ENCODE measurements at regions not wholly inside any gene's neighbourhood (a gene's known extent, or its start where the extent isn't known, plus 50 kb on each side); places are given as distances from the start of the nearest gene placed in this dataset.
A peak's percentile ranks its signal among the peaks of the same experiment; 100 is the strongest.
"Not testable (repeated sequence)": the region's sequence is repeated elsewhere in the genome, so short reads cannot be mapped to it uniquely, and the experiment has no call there.

- Mint-ChIP-seq H3K4me3 (no peak overlapping the region), H3K27me3 (ENCODE audit: low read depth) (peaks cover 2% of the 10 kb centered on the region), H3K9me3 (no peaks in the 10 kb centered on the region), H3K27ac (no peak overlapping the region), H3K36me3 (ENCODE audit: low read depth) (no peaks in the 10 kb centered on the region), H3K4me1 (ENCODE audit: low read depth) (no peaks in the 10 kb centered on the region)
- no peak for DNase-seq (ENCODE audit: low spot score)
Observed at GRCh38 chr18:26640541-26640940, 92.2 kb upstream of the KCTD1 start.

DNA sequence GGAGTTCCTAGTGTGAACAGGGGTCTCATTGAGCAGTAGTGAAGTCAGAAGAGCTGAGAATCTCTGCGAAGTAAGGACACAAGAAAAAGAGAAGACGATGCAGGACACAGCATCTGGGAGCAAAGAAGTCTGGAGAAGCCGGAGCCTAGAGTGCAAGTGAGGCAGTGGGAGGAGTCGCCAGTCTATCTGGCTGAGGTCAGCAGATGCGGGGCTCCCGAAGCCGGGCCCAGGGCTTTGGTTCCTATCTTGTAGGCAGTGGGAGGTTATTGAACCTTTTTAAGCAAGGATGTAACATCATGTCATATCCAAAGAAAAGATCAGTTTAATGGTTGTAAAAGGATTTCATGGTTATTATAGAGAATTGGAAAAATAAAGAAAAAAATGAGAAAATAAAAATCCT lies 90.8 kb upstream of the KCTD1 start:
- Mint-ChIP-seq H3K27me3 (ENCODE audit: low read depth) (peaks cover 4% of the 10 kb centered on the region), H3K4me1 (ENCODE audit: low read depth) (no peaks in the 10 kb centered on the region), H3K9me3 (no peaks in the 10 kb centered on the region), H3K36me3 (ENCODE audit: low read depth) (no peaks in the 10 kb centered on the region), H3K27ac (no peak overlapping the region), H3K4me3 (no peak overlapping the region)
- no peak for DNase-seq (ENCODE audit: low spot score)

- no peaks in the 10 kb centered on the region for H3K4me1 Mint-ChIP-seq (ENCODE audit: low read depth)
- H3K27ac Mint-ChIP-seq, result no peak overlapping the region
- no peak for DNase-seq (ENCODE audit: low spot score)
- H3K36me3 Mint-ChIP-seq (ENCODE audit: low read depth), result no peaks in the 10 kb centered on the region
- H3K9me3 Mint-ChIP-seq, result no peaks in the 10 kb centered on the region
- no peak overlapping the region for H3K4me3 Mint-ChIP-seq
- peaks cover 6% of the 10 kb centered on the region for H3K27me3 Mint-ChIP-seq (ENCODE audit: low read depth)
Observed at GRCh38 chr18:26637983-26638382, 89.6 kb upstream of the KCTD1 start.

DNA sequence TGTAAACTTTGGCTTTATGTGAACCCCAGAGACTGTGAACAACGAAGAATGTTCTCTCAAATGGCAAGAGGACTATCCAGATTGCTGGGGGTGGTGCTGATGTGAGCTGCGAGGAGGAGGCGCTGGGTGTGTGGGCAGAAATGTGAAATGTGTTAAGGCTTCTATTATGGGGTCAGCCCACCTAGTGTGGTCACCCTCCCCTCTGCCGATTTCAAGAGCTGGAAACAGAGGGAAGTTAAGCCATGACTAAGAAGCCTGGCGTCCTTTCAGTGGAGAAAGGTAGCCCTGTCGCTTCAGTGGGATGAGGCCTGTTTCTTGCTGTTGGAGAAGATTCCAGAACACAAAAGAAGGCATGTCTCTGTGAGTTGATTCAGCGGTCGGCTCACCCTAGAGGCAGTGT lies 89.0 kb upstream of the KCTD1 start:
- H3K9me3 Mint-ChIP-seq, result no peaks in the 10 kb centered on the region
- H3K4me3 Mint-ChIP-seq, result no peak overlapping the region
- no peaks in the 10 kb centered on the region for H3K36me3 Mint-ChIP-seq (ENCODE audit: low read depth)
- no peak for DNase-seq (ENCODE audit: low spot score)
- H3K4me1 Mint-ChIP-seq (ENCODE audit: low read depth), result no peaks in the 10 kb centered on the region
- H3K27me3 Mint-ChIP-seq (ENCODE audit: low read depth), result peaks cover 4% of the 10 kb centered on the region
- no peak overlapping the region for H3K27ac Mint-ChIP-seq

DNA sequence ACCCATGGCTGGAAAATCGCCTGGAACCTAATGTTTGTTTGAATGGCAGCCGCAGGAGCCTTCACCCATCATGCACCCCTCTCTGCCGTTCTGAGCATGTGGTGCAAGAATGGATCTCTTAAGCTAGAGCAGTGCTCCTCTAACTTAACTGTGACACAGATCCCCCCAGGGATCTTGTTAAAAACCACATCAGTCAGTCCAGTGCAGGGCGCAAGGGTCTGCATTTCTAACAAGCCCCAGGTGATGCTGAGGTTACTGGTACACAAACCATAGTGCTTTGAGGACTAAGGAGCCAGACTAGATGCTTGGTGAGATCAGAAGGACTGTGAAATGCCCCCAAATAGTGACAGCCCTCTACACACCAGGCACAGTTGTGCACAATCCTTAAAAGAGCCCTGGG lies 87.1 kb upstream of the KCTD1 start:
- DNase-seq (ENCODE audit: low spot score), result no peak
- H3K27ac Mint-ChIP-seq, result no peak overlapping the region
- peaks cover 4% of the 10 kb centered on the region for H3K27me3 Mint-ChIP-seq (ENCODE audit: low read depth)
- no peaks in the 10 kb centered on the region for H3K9me3 Mint-ChIP-seq
- no peak overlapping the region for H3K4me3 Mint-ChIP-seq
- H3K36me3 Mint-ChIP-seq (ENCODE audit: low read depth), result no peaks in the 10 kb centered on the region
- no peaks in the 10 kb centered on the region for H3K4me1 Mint-ChIP-seq (ENCODE audit: low read depth)

GRCh38 chr18:26634631-26635030 lies 86.3 kb upstream of the KCTD1 start:
- Mint-ChIP-seq H3K9me3 (no peaks in the 10 kb centered on the region), H3K27ac (no peak overlapping the region), H3K4me3 (no peak overlapping the region), H3K4me1 (ENCODE audit: low read depth) (no peaks in the 10 kb centered on the region), H3K36me3 (ENCODE audit: low read depth) (no peaks in the 10 kb centered on the region), H3K27me3 (ENCODE audit: low read depth) (peaks cover 4% of the 10 kb centered on the region)
- DNase-seq (ENCODE audit: low spot score), result no peak

GRCh38 chr18:26631135-26631534 lies 82.8 kb upstream of the KCTD1 start:
- Mint-ChIP-seq H3K36me3 (ENCODE audit: low read depth) (no peaks in the 10 kb centered on the region), H3K27me3 (ENCODE audit: low read depth) (peaks cover 4% of the 10 kb centered on the region), H3K9me3 (peaks cover 6% of the 10 kb centered on the region), H3K27ac (no peak overlapping the region), H3K4me1 (ENCODE audit: low read depth) (no peaks in the 10 kb centered on the region), H3K4me3 (no peak overlapping the region)
- DNase-seq (ENCODE audit: low spot score), result no peak

DNA sequence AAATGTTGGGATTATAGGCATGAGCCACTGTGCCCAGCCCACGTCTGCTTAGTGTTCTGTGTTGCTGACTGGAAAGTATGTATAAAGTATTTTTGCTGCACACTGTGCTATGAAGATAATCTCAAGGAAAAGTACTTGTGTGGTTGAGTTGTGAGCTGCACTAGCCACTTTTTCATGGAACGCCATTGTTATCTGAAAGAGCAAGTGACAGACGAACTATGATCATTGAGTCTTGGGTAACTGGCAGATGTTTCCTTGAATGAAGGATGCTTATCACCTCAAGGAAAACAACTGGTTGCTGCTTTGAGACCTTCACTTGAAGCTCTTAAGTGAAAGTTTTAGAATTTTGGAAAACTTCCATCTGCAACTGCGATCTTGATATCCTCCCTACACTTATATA lies 82.2 kb upstream of the KCTD1 start:
- Mint-ChIP-seq H3K9me3 (peaks cover 9% of the 10 kb centered on the region), H3K27ac (no peak overlapping the region), H3K36me3 (ENCODE audit: low read depth) (no peaks in the 10 kb centered on the region), H3K4me1 (ENCODE audit: low read depth) (no peaks in the 10 kb centered on the region), H3K27me3 (ENCODE audit: low read depth) (peaks cover 4% of the 10 kb centered on the region), H3K4me3 (no peak overlapping the region)
- DNase-seq (ENCODE audit: low spot score), result no peak

- Mint-ChIP-seq H3K36me3 (ENCODE audit: low read depth) (peaks cover 6% of the 10 kb centered on the region), H3K27me3 (ENCODE audit: low read depth) (no peaks in the 10 kb centered on the region), H3K27ac (no peak overlapping the region), H3K4me3 (no peak overlapping the region), H3K9me3 (peaks cover 33% of the 10 kb centered on the region), H3K4me1 (ENCODE audit: low read depth) (no peaks in the 10 kb centered on the region)
- DNase-seq (ENCODE audit: low spot score), result no peak
Observed at GRCh38 chr18:26628017-26628416, 79.7 kb upstream of the KCTD1 start.

DNA sequence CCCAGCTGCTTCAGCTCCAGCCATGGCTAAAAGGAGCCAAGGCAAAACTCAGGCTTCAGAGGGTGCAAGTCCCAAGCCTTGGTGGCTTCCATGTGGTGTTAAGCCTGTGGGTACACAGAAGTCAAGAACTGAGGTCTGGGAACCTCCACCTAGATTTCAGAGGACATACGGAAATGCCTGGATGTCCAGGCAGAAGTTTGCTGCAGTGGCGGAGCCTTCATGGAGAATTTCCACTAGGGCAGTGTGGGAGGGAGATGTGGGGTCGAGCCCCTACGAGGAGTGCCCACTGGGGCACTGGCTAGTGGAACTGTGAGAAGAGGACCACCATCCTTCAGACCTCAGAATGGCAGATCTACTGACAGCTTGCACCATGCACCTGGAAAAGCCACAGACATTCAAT lies 76.1 kb upstream of the KCTD1 start:
- no peaks in the 10 kb centered on the region for H3K27me3 Mint-ChIP-seq (ENCODE audit: low read depth)
- H3K36me3 Mint-ChIP-seq (ENCODE audit: low read depth), result peaks cover 6% of the 10 kb centered on the region
- peaks cover 35% of the 10 kb centered on the region for H3K9me3 Mint-ChIP-seq
- no peak for DNase-seq (ENCODE audit: low spot score)
- H3K27ac Mint-ChIP-seq, result no peak overlapping the region
- peaks cover 2% of the 10 kb centered on the region for H3K4me1 Mint-ChIP-seq (ENCODE audit: low read depth)
- no peak overlapping the region for H3K4me3 Mint-ChIP-seq

- not testable (repeated sequence) for H3K4me3 Mint-ChIP-seq; H3K27me3 Mint-ChIP-seq (ENCODE audit: low read depth); H3K27ac Mint-ChIP-seq; DNase-seq (ENCODE audit: low spot score); H3K4me1 Mint-ChIP-seq (ENCODE audit: low read depth); H3K36me3 Mint-ChIP-seq (ENCODE audit: low read depth)
- peaks cover 35% of the 10 kb centered on the region for H3K9me3 Mint-ChIP-seq
Observed at GRCh38 chr18:26623314-26623713, 75.0 kb upstream of the KCTD1 start.

- DNase-seq (ENCODE audit: low spot score), result peak; percentile 14
- Mint-ChIP-seq H3K27me3 (ENCODE audit: low read depth) (no peaks in the 10 kb centered on the region), H3K36me3 (ENCODE audit: low read depth) (peaks cover 6% of the 10 kb centered on the region), H3K4me3 (peak overlapping the region; percentile 72), H3K27ac (no peak overlapping the region), H3K4me1 (ENCODE audit: low read depth) (peaks cover 2% of the 10 kb centered on the region), H3K9me3 (peaks cover 29% of the 10 kb centered on the region)
Observed at GRCh38 chr18:26621161-26622026, 73.0 kb upstream of the KCTD1 start.

- Mint-ChIP-seq H3K27me3 (ENCODE audit: low read depth) (no peaks in the 10 kb centered on the region), H3K36me3 (ENCODE audit: low read depth) (peaks cover 6% of the 10 kb centered on the region), H3K27ac (no peak overlapping the region), H3K9me3 (peaks cover 14% of the 10 kb centered on the region), H3K4me1 (ENCODE audit: low read depth) (peaks cover 2% of the 10 kb centered on the region), H3K4me3 (no peak overlapping the region)
- DNase-seq (ENCODE audit: low spot score), result no peak
Observed at GRCh38 chr18:26619350-26619749, 71.0 kb upstream of the KCTD1 start.

GRCh38 chr18:26618135-26618534 lies 69.8 kb upstream of the KCTD1 start:
- Mint-ChIP-seq H3K4me3 (no peak overlapping the region), H3K36me3 (ENCODE audit: low read depth) (no peaks in the 10 kb centered on the region), H3K4me1 (ENCODE audit: low read depth) (peaks cover 2% of the 10 kb centered on the region), H3K27me3 (ENCODE audit: low read depth) (no peaks in the 10 kb centered on the region), H3K9me3 (peaks cover 3% of the 10 kb centered on the region), H3K27ac (no peak overlapping the region)
- DNase-seq (ENCODE audit: low spot score), result no peak

DNA sequence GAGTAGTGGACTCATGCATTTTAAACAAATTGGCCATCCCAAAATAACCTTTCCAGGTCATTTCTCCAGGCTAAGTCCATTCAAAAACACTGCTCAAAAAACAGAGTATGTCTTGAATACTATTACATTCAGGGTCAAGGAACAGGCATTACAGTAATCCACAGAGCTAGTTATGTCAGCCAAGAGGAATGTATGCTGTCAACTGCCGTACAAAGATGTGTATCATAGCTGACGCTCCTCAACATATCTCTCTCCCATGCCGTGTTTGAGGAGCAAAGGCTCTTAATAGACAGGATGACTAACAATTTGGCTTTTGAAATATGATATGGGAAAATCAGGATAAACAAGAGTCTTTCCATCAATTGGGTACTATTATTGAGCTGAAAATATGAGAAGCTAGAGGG lies 68.8 kb upstream of the KCTD1 start:
- Mint-ChIP-seq H3K4me1 (ENCODE audit: low read depth) (peaks cover 2% of the 10 kb centered on the region), H3K27me3 (ENCODE audit: low read depth) (no peaks in the 10 kb centered on the region), H3K4me3 (no peak overlapping the region), H3K36me3 (ENCODE audit: low read depth) (no peaks in the 10 kb centered on the region), H3K27ac (no peak overlapping the region), H3K9me3 (no peaks in the 10 kb centered on the region)
- no peak for DNase-seq (ENCODE audit: low spot score)
